OCI-M1 (cell line): ENCODE measurements at regions not wholly inside any gene's neighbourhood (a gene's known extent, or its start where the extent isn't known, plus 50 kb on each side); places are given as distances from the start of the nearest gene placed in this dataset.
"Not testable (repeated sequence)": the region's sequence is repeated elsewhere in the genome, so short reads cannot be mapped to it uniquely, and the experiment has no call there.

Experiments
- DNase-seq: peaks from one replicate; lab custom pipeline; 2025; lab: John Stamatoyannopoulos, UW

DNA sequence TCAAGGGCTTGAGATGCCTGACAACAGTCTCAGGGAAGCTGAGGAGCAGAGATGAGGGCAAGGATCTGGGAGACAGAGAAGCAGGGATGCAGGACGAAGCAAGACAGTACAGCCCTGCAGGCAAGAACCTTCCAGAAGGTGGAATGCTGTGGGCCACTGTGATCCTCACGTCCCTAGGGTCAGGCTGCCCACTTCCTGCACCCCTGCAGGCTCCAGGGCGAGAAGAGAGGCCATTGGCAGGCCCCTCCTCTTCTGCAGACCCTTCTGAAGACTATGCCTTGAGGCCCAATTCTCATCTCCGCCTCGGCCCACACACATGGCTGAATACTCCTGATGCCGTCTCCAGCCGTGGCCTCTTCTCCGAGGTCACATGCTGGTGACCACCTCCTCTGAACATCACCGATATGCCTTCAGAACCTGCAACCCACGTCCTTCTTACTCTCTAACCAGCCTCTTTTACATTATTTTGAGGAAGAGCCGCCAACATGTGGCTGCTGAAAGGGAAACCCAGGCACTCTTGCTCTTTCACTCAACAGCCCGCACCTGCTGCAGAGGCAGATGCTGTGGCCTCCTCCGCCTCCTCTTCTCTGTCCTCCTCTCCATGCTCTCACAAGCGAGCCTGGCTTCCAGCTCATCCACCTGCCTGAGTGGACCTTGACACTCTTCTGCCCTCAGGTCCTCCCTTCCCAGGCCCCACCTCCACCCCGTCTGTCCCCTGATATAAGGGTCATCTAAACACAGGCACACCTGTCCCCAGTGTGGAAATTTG is 181.5 kb downstream of the IRX2 start:
- DNase-seq: no peak

DNA sequence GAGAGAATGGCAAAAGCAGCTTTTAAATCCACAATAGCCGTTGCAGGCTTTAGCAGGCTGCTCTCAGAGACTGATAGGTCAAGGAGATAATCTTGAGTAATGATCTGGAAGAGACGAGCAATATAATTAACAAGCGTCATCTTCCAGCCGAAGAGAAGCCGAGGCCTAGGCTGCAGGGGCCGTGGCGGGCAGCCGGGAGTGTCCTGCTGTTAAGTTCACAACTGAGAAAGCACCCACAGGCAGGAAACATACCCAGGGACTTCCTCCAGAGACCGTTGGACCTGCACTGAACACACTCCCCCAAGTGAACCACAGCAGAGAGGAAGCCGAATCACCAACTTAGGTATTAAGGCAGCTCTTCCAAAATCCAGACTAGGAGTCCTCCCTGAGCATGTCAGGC is 182.3 kb downstream of the IRX2 start:
- DNase-seq: no peak

DNA sequence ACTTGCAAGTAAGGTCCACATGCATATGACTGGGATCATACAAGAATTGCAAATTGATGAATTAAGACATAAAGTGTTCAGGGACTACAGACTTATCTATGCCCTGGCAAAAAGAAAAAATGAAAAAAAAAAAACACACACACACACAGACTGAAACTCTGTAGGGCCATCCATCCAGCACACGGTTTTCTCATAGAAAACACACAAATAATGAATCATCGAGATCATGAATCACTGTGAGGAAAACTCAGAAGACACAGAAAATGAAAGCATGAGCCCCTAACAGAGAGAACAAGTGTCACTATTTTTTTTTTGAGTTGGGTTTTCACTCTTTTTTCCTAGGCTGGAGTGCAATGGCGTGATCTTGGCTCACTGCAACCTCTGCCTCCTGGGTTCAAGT is 185.2 kb downstream of the IRX2 start:
- no peak for DNase-seq

DNA sequence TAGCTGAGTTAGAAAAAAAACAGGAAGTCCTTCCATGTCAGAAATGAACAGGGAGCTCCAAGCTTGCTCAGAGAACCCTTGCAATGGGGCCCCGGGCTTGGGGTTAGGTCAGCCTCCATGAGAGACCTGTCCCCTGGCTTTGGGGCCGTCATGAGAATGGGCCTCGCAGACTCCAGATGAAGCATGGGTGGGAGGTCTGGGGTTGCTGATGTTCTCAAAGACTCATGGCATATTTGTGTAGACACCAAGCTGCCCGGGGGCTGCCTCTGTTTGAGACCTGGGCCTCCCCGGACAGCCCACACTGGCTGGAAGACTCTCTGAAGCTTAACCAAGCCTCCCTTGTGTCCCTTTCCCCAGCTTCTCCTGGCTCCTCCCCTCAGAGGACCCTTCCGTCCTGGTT is 186.3 kb downstream of the IRX2 start:
- no peak for DNase-seq

DNA sequence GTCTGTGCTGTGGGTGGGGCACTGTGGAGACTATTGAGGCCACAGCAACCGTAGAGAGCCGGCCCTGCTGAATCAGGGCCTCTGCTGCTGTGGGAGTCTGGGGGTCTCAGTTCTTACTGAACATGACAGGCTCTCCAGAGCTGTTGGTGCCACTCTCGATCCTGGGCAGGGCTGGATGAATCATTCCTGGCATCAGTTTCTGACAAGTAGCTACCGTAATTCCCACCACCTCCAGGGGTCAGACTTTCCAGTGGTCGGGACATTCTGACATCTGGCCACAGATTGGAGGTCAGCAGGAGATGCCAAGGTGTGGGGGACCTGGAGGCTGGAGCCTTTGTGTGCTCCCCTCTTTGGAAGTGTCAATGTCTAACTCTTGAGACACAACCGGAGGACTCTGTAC is 188.4 kb downstream of the IRX2 start:
- no peak for DNase-seq

DNA sequence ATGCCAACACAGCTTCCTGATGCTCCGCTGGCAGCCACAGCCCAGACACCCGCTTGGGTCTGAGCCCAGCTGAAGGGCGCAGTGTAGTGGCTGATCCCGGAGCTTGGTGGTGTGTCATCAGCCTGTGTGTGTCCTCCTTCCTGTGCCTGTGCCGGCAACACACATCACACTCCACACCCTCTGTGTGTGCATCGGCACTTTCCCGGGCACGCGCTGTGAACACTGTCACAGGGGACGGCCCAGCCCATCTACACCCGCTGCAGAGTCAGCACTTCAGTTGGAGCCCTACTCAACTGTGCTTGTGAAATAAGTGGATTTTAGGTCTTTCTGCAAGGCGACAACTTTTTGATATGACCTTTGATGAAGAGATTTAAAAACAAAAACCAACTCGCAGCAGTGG is 189.4 kb downstream of the IRX2 start:
- DNase-seq: no peak

DNA sequence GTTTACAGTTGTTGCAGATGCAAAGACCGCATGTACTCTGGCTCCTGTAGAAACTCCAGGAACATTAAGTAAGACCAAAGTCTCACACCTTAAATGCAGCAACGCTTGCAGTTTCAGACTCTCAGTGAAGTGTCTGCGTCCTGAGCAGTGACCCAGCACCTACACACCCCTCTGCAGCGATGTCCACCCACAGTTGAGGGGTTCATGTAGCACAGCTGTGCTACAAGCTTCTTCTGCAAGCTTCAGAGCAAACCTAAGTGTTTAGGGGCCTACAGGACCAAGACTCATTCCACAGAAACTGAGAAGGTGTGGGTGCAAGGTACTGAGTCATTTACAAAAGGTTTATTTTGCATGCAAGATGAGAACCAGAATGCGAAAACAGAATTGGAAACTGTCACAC is 191.0 kb downstream of the IRX2 start:
- DNase-seq: no peak

DNA sequence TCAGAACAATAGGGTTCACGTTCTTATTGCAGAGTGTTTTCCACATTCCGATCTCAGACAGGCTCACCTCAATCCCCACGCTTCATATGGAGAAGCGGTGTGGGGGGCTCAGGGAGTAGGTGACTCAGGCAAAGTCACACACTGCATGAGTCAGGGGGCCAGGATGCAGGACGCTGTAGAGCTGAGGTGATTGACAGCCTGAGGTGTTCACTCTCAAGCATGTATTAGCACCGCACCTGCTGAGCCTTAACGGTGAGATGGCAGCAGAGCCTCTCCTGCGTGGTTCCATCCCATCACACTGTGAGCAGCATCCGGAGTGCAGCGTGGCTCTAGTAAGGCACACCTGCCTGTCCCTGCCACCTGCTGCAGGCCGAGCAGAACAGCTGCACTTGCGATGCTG is 194.0 kb downstream of the IRX2 start:
- DNase-seq: no peak

DNA sequence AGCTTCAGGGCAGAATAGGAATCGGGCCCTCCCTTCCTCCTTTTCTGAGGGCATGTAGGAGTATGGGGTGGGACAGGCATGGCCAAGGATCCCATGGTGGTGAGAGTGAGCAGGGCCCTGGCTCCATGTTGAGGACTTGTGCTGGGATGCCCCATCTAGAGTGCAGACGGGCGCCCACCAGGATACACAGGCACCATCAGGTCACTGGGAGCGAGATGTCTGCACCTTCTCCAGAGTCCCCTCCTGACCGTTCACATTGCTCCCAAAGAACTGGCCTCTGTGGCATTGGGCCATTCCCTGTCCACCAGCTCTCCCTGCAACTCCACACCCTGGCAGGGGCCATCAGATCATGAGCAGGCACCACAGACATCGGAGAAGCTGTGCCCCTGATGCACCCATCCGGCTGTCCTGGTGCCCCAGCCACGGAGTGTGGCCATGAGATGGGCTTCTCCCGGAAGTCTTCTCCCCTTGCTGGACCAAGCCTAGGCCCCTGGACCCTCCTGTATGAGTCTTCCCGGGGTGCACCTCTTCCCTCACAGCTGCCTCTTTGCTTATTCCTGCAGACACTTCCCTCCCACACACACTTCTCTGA is 195.0 kb downstream of the IRX2 start:
- no peak for DNase-seq

DNA sequence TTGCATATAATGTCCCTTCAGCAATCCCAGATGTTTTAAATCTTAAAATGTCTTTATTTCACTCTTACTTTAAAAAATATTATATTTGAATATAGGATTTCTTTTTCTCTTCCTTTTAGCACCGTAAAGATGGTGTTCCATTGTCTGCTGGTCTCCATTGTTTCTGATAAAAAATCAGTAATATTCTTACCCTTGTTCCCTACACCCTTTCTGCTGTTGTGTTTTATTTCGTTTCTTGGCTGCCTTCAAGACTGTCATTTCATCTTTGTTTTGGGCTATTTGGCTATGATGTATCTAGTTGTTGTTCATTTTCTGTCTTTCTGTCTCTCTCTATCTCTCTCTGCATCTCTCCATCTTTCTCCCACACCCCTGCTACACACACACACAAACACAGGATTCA is 197.9 kb downstream of the IRX2 start:
- no peak for DNase-seq

DNA sequence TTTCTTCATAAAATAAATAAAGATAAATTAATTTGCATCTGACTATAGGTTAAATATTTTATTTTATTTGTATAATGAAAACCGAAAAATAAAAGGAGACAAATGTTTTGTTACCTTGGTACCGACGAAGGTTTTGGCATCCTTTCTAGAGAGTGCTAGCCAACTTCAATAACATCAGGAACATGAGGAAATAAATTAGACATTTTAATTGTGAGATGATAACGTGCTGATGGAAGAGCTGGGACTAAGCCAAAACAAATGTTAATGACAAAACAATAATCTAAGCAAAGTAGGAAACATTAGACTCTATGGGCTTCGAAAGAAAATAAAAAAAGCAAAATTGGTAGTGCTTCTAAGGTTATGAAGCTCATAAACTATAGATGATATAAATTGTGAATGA is 201.0 kb downstream of the IRX2 start:
- DNase-seq: no peak

DNA sequence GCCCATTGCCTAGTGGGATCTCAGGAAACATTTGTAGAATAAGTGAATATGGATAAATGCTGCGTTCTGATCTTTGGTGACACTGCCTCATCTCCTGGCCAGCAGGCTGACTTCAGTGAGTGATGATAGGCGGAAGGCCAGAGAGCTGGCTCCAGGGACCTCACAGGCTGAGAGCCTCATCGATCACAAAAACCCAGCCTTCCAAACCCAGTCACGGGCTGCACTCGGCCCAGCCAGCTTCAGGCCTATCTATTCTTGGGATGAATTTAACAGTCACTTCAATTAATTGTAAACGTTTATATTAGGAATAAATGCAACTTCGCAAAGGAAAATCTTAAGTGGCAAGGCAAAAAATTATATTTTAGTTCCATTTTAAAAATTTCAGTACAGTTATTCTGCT is 201.6 kb downstream of the IRX2 start:
- DNase-seq: no peak

DNA sequence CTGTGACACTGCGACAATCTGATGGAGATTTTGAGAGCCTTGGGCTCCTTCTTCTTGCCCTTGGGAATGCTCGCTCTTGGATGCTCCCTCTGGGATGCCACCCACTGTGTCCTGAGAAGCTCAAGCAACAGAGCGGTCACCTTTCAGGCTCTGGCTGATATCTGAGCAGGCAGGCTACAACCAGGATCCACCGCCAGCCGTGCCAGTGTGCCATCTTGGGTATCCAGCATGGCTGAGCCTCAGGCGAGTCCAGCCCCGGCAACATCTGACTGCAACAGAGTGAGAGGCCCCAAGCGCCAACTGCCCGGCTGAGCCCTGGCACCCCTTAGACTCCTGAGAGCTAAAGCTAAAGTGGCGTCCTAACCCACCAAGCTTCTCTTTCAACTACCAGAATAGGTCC is 202.1 kb downstream of the IRX2 start:
- no peak for DNase-seq

DNA sequence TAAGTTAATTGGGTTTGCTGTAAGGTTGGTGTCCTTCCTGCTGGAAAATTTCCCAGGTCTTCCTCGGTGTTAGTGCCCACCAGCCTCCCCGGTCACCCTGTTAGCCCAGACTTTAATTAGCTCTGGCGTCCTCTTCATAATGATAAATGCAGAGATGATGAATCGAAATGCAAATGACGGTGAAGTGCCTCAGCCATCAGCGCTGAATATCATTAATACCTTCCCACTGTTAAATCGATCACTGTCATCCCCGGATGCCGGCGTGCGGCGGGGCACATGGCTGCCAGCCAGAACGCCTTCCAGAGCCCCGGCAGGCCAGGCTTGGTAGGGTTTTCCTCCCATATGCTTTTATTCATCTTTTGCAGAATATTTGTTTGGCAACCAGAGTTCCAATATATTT is 204.5 kb downstream of the IRX2 start:
- no peak for DNase-seq

DNA sequence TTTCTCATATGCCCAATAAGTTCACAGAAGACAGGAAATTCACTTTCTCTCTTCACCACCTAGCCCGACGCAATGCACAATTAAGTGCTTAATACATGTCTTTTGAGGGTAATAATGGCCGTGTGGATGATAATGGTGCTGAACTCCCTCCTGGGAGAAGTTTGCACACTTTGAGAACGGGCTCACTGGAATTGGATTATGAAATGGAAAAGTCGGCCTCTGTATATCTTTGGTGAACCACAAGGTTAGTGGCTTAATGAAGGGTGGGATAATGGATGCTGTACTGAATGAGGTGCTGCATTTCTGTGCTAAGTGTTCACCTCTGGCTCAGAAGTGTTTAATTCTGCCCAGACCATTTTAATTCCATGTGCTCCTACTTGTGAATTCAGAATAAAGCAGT is 207.5 kb downstream of the IRX2 start:
- no peak for DNase-seq

DNA sequence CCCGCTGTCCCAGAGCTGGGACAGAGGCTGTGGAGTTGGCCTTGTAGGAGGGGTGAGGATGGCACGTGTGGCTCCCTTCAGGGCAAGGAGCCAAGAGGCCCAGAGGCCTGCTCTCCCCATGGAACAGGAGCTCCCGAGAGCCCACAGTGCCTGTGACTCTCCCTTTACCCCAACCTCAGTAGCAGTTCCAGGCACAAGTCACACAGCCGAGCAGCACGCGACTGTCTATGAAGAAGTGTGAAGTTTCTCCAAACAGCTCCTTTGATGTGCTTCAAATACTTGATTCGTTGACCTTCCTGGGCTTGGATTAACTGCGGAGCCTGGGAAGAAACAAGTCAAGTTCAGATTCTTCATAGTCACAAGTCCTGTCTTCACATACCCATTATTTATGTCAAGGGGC is 208.7 kb downstream of the IRX2 start:
- DNase-seq: no peak

DNA sequence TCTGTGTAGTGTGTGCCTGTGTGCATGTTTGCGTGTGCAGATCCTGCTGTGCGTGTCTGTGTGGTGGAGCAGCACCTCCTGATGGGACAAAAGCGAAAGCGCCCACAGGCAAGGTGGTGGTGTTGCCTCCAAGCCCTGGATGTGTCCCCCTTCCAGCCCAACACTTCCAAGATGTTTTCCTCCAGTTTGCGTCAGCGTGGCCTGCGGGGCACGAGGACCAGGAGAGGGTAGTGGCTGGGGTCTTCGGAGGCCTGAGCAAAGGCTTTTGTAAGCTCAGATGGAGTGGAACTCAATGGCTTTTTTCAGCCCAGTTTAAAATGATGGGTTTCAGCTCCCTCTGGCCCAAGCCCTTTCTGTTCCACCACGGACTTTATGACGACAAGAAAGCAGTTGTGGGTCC is 209.5 kb downstream of the IRX2 start:
- no peak for DNase-seq

DNA sequence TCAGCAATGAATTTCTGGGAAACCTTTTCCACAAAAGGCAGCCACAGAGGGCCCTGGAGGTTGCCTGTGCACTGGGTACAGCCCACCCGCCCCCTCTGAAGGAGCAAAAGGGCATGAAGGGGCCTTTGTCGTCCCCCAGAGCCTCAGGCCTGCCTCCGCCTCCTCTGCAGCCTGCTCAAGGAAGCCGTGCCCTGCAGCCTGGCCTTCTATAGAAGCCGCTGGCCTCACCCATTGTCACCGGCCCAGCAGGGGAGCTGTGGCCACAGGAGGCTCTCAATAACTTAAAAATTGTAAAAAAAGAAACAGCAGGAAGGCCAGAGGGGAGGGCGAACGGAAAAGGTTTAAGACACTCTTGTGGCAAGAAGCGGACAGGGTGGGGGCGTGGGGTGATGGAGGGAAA is 213.3 kb downstream of the IRX2 start:
- DNase-seq: no peak

DNA sequence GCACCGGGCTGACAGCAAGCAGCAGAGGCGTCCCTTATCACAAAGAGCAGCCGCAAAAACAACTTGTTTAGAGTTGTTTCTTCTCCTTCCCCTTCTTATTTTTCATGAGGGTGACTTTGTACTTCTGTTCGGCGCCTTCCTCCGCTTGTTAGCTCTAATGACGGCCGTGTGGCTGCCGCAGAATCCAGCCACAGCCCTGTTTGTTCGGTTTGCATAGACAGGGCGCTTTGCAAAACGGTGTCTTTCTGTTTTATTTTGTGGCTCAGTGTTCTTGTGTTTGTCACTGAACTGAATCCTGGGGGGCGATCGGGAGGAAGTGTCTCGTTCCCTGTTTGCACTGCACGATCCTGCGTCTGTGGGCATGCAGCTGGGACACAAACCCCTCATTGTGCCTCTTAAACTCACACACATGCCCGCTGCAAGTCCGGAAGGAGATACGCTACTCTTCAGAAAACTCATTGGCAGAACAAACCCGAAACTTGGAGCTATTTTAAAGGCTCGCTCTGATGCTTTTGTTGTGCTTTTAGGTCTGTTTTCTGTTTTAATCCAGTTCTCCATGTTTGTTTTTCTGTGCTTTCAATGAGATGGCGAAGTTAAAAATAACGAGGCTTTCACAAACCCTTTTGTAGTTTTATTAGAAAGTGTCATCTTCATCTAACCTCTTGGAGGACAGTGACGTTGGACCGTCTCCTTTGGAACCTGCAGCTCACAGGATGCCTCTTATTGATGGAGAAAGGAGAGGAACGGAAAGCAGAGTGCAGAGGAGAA is 213.9 kb downstream of the IRX2 start:
- no peak for DNase-seq

DNA sequence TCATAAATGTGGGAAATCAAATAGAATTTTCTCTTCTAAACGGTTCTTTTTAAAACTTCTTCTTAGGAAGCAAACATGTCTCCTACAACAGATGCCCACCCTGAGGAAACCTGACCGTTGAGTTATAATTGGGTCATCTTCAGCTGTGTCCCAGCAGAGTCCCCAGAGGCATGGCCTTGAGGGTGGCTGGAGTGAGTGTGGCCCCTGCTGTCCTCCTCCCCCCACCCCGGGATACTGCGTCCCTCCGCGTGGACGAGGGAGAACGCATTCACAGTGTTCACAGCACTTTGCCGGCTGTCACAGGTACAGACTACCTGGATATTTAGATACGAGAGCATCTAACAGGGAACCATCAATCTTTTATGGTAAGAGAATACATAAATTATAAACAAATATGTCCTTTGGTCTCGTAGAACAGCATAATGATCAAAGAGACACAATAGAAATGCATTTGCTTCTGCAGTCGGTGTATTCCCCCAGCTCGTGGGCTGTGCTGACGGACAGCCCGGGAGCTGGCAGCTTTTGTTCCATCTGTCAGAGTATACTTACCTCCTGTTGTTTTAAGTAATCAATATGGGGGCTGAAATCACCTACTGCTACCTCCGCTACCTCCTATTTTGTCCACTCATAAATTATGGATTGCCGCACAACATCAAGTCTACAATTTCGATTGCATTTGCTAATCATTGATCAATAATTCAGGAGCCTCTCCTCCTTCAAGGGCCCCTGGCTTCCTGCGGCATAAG is 214.7 kb downstream of the IRX2 start:
- DNase-seq: no peak

DNA sequence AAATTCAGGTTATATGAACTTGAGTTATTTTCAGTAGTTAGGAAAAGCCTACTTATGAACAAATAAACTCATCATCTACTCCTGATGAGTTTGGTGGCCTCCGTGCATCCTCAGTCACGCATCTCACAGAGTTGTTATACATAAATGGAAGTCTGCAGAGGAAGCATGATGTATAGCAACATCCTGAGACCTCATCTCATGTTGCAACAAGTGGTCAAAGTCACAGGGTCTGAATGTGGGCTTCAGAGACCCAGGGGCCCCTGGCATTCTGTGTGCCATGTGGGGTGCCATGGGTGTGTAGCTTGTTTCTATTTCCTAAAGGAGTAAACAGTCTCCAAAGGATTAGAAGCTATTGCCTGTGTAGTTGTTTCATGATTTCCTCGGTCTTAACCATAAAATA is 216.5 kb downstream of the IRX2 start:
- no peak for DNase-seq

DNA sequence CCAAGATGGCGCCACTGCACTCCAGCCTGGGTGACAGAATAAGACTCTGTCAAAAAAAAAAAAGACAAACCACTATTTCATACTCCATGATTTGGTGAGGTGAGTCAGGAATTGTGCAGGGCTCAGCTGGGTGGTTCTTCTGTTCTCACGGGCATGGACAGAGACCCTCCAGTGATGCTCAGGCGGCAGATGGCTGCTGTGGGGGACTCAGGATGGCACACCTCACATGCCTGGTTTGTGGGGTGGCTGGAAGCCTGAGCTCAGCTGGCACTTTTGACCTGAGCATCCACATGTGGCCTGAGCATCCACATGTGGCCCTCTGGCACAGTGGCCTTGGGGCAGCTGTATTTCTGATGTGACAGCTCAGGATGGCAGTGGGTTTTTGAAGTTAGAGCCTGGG is 217.2 kb downstream of the IRX2 start:
- DNase-seq: no peak

DNA sequence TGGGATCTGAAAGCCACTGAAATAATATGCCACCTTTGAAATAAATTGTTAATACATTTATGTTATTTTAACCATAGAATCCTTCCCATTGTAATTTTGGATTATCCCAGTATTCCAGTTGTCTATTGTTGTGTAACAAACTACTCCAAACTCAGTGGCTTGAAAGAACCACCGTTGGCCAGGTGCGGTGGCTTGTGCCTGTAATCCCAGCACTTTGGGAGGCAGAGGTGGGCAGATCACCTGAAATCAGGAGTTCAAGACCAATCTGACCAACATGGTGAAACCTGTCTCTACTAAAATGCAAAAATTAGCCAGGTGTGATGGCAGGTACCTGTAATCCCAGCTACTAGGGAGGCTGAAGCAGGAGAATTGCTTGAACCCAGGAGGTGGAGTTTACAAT is 217.6 kb downstream of the IRX2 start:
- not testable (repeated sequence) for DNase-seq
